Pancreas (tissue), 10 donors: ENCODE measurements at regions not wholly inside any gene's neighbourhood (a gene's known extent, or its start where the extent isn't known, plus 50 kb on each side); places are given as distances from the start of the nearest gene placed in this dataset.
"Not testable (repeated sequence)": the region's sequence is repeated elsewhere in the genome, so short reads cannot be mapped to it uniquely, and the experiment has no call there.

Source experiments
- ATAC-seq, 4 donors: fragments of 200-7000 bp; cut with Tn5 transposase; one replicate each; pipeline versions ENCODE4 v1.8.0 to v1.9.1; 2020; ENCODE audit warnings: mild to moderate bottlenecking in 4 of 4, moderate library complexity in 4 of 4
- DNase-seq, 6 donors: peaks; one replicate each; pipeline ENCODE4 v3.0.0-alpha.2; 2020
- FAIRE-seq: peaks from 2 replicates; lab custom pipeline; 2012; peaks lifted over from hg19 to GRCh38; lab: Jason Lieb, UNC
- H3K27ac ChIP-seq, 4 donors: fragments of 200-600 bp; sonication (generic); 1 replicate in 3 of 4; 2 replicates in 1 of 4; pipeline versions ENCODE4 v1.5.0 to v1.8.0; 2020
- H3K27me3 ChIP-seq, 4 donors: fragments of 200-600 bp; one replicate each; pipeline ENCODE4 v1.8.0; 2021
- H3K36me3 ChIP-seq, 3 donors: fragments of 200-600 bp; sonication (generic) in 1 of 3; one replicate each; pipeline versions ENCODE4 v1.5.0 to v1.8.0; 2020 to 2021
- H3K4me1 ChIP-seq, 3 donors: fragments of 200-600 bp; one replicate each; pipeline ENCODE4 v1.8.0; 2021
- H3K4me3 ChIP-seq, 4 donors: fragments of 200-600 bp; sonication (generic) in 2 of 4; one replicate each; pipeline versions ENCODE4 v1.5.0 to v1.8.0; 2020 to 2021
- H3K9me3 ChIP-seq, 4 donors: fragments of 200-600 bp; one replicate each; pipeline ENCODE4 v1.8.0; 2021
- WGBS, 2 donors: extraction: QIAGEN DNeasy Blood & Tissue Kit; methylation state at CpG; one replicate each; pipeline ENCODE4 v1.1.7; 2013; 5-methylcytosine and 5-hydroxymethylcytosine counted together
- intact Hi-C, 3 donors: fragments of 100-400 bp; cut with DNase I; formaldehyde crosslinking; loops; one replicate each; pipeline versions ENCODE4 v1.11.1 to v1.14.2; 2022
- TF ChIP-seq, protein P1 (sequence below), 4 donors: fragments of 200-600 bp; sonication (generic) in 3 of 4; IDR thresholded peaks; one replicate each; pipeline versions ENCODE4 v1.5.0 to v1.8.0; 2021; ENCODE audit warnings: antibody characterized with exemption in 4 of 4
- donor health status: healthy with polysubstance abuse.
- donor health status: DM: no; HTN: no; CAD: no; lungs with moderate emphysema.
- donor health status: DM: no; HTN: no; CAD: no.
- donor health status: control.
- donor health status: control.
- donor health status: Bipolar disorder and iron deficiency.
- donor health status: DM: yes; HTN: yes; CAD: no.
- donor health status: DM: no; HTN: no; CAD: no.
- donor health status: DM: no; HTN: no; CAD: no.
- donor health status: DM: yes; HTN: yes; CAD: no.

DNA sequence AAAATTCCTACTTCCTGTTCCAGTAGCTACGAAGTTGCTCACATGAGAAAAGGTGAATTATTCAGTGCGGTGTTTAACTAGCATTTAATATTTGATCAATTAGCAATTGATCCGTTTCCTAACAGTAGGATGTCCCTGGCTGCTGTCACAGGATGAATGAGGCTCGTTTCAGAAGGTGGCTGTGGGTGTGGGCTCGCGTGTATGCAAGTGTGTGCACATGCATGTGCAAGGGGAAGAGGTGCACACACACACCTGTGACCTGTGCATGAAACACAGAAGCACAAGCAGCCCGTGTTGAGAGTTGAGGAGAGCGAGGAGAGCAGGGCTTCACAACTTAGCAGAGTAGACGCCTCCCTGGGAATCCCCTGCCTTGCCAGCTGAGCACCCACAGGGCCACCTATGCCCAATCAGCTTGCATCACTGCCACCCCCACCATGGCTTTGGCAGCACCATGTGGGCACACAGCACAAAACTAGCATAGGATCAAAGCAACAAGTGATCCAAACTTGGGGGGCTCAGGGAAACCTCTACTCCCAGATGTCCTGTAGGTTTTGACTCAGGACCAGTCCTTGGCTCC lies 107.2 kb downstream of the C5orf15 start:
- H3K9me3 ChIP-seq = no peaks in the 10 kb centered on the region
- DNase-seq (no peak), ATAC-seq (peak in 2 of 4 donors; percentile 30 to 71), FAIRE-seq (no peak)
- no peaks in the 10 kb centered on the region for H3K27me3 ChIP-seq
- H3K4me3 ChIP-seq = no peak overlapping the region
- TF ChIP-seq, protein P1, sequence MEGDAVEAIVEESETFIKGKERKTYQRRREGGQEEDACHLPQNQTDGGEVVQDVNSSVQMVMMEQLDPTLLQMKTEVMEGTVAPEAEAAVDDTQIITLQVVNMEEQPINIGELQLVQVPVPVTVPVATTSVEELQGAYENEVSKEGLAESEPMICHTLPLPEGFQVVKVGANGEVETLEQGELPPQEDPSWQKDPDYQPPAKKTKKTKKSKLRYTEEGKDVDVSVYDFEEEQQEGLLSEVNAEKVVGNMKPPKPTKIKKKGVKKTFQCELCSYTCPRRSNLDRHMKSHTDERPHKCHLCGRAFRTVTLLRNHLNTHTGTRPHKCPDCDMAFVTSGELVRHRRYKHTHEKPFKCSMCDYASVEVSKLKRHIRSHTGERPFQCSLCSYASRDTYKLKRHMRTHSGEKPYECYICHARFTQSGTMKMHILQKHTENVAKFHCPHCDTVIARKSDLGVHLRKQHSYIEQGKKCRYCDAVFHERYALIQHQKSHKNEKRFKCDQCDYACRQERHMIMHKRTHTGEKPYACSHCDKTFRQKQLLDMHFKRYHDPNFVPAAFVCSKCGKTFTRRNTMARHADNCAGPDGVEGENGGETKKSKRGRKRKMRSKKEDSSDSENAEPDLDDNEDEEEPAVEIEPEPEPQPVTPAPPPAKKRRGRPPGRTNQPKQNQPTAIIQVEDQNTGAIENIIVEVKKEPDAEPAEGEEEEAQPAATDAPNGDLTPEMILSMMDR (IDR thresholded peaks at IDR 0.05) = no peak
- H3K27ac ChIP-seq = no peak overlapping the region
- 39 to 40% methylated on average over 9 of the region's 9 CpGs for WGBS, 2 donors
- no peaks in the 10 kb centered on the region for H3K36me3 ChIP-seq
- no peaks in the 10 kb centered on the region for H3K4me1 ChIP-seq
- intact Hi-C loops = loop anchor here in 2 of 3 donors (10.0 kb wide), 2 partner anchors 106 to 436 kb away; no protein-coding TSS in a partner anchor

DNA sequence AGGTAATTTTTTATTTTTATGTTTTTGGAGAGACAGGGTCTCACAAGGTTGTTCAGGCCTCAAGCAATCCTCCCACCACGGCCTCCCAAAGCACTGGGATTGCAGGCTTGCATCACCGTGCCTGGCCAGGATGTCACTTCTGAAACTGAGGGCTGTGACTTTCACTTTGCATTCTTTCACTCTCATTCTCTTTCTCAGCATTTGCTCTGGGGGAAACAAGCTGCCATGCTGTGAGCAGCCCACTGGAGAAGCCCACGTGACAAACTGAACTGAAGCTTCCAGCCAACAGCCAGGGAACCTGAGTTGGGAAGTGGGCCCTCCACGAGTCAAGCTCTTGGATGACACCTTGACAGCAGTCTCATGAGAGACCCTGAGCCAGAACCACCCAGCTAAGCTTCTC lies 109.4 kb downstream of the C5orf15 start:
- no peak overlapping the region for H3K27ac ChIP-seq
- no peaks in the 10 kb centered on the region for H3K27me3 ChIP-seq
- no peak for ATAC-seq
- no peaks in the 10 kb centered on the region for H3K4me1 ChIP-seq
- FAIRE-seq = no peak
- 58 to 65% methylated on average over 4 of the region's 4 CpGs for WGBS, 2 donors
- no peak overlapping the region for H3K4me3 ChIP-seq
- TF ChIP-seq, protein P1 (IDR thresholded peaks at IDR 0.05) = no peak
- no peak for DNase-seq
- no peaks in the 10 kb centered on the region for H3K36me3 ChIP-seq
- intact Hi-C loops = no loop called here
- no peaks in the 10 kb centered on the region for H3K9me3 ChIP-seq

DNA sequence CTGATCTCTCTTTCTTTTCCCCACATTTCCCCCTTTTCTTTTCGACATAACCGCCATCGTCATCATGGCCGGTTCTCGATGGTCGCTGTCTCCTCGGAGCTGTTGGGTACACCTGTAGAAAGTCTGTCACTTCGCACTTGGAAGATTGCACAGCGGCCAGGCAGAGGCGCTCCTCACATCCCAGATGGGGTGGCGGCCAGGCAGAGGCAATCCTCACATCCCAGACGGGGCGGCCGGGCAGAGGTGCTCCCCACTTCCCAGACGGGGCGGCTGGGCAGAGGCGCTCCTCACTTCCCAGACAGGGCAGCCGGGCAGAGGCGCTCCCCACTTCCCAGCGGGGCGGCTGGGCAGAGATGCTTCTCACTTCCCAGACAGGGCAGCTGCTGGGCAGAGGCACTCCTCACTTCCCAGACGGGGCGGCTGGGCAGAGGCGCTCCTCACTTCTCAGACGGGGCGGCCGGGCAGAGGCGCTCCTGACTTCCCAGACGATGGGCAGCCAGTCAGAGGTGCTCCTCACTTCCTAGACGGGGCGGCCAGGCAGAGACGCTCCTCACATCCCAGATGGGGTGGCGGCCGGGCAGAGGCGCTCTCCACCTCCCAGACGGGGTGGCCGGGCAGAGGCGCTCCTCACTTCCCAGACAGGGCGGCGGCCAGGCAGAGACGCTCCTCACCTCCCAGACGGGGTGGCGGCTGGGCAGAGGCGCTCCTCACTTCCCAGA lies 110.7 kb downstream of the C5orf15 start:
- H3K27ac ChIP-seq, intact Hi-C loops, H3K9me3 ChIP-seq, H3K4me3 ChIP-seq, H3K4me1 ChIP-seq, ATAC-seq, H3K36me3 ChIP-seq, FAIRE-seq, DNase-seq, H3K27me3 ChIP-seq: not testable (repeated sequence)
- 90 to 91% methylated on average over 42 to 44 of the region's 44 CpGs for WGBS, 2 donors

DNA sequence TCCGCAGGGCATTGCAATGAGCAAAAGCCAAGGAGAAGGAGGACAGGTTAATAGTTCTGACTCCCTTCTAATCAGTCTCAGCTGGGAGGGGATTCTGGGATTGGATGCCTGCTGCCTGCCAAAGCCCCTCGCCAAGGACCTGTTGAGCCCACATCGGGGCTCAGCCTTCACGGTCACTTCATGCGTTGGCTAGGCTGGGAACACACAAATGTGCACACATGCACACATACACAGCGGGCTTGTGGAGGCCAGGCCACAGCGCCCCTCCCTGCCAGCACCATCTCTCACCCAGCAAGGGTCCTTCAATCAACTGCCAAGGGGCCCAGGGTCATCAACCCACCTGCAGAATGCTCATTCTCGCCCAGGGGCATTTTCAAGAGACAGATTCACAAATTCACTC lies 113.9 kb downstream of the C5orf15 start:
- H3K9me3 ChIP-seq = no peaks in the 10 kb centered on the region
- H3K27ac ChIP-seq = no peak overlapping the region
- H3K36me3 ChIP-seq = no peaks in the 10 kb centered on the region
- H3K4me1 ChIP-seq = no peaks in the 10 kb centered on the region
- DNase-seq = no peak
- H3K4me3 ChIP-seq = no peak overlapping the region
- 74 to 76% methylated on average over 8 of the region's 8 CpGs for WGBS, 2 donors
- intact Hi-C loops = no loop called here
- FAIRE-seq = no peak
- TF ChIP-seq, protein P1 (IDR thresholded peaks at IDR 0.05) = no peak
- no peak for ATAC-seq
- H3K27me3 ChIP-seq = no peaks in the 10 kb centered on the region

DNA sequence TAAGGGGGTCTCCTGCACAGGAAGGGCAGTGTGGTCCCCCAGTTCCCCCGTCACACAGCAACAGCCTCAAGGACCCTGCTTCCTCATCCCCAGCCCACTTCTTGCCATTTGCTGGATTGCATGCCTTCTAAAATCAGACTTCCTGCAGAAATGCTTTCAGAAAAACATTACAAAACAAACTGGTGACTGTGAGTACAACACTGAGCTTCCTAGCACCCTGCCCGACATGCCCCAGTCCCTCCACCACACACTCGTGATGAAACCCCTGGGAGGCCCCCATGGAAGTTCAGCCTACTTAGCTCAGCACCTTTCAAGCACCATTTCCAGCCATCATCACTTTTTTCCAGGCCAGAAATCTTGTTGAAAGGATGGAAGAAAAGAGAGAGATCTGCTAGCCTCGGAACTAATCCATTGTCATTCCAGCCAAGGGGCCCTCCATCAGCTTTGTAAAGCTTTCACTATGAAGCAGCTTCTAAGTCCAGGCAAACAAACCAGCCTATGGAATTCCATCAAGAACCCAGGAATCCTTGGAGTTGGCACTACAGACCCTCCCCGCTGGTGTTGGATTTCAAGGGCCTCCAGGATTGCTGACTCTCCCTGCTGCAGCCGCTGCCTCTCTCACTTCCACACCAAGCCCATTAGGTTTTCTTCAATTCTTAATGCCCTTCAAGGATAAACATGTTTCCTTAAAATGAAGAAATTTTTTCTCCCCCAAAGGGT lies 114.6 kb downstream of the C5orf15 start:
- no peaks in the 10 kb centered on the region for H3K36me3 ChIP-seq
- no peaks in the 10 kb centered on the region for H3K27me3 ChIP-seq
- no peak for ATAC-seq
- intact Hi-C loops = no loop called here
- no peaks in the 10 kb centered on the region for H3K9me3 ChIP-seq
- FAIRE-seq = no peak
- WGBS, 2 donors = 60 to 70% methylated on average over 6 of the region's 6 CpGs
- no peak for DNase-seq
- no peak overlapping the region for H3K4me3 ChIP-seq
- TF ChIP-seq, protein P1 (IDR thresholded peaks at IDR 0.05) = no peak
- no peaks in the 10 kb centered on the region for H3K4me1 ChIP-seq
- H3K27ac ChIP-seq = no peak overlapping the region
